ENCODE measurements at regions not wholly inside any gene's neighbourhood (a gene's known extent, or its start where the extent isn't known, plus 50 kb on each side); places are given as distances from the start of the nearest gene placed in this dataset.

DNA sequence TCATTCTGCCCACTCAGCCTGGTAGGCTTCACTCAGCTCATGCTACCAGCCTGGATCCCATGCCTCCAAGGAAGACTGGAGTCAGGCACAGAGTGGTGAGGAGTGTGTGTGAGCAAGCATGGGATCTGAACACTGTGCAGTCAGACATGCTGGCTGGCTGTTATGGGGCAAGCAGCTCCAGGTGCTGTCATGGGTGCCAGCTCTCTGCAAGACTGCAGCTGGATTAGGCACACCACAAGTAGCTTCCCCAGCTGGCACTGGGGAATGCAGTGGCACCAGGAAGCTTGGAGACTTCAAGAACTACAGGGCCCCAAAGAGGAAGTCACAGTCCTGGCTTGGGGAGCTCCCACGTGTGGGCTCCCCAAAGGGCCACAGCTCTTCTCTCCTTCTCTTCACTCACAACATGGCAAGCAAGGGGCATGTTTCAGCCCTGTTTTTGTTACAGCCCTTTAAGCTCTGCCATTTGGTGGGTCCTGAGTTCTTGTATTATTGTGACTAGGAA, 202.5 kb downstream of the VRK1 start:
- no peak for DNase-seq (ENCODE audit: low read depth)
- CTCF ChIA-PET = no interaction called here
- TF ChIP-seq, protein P1, sequence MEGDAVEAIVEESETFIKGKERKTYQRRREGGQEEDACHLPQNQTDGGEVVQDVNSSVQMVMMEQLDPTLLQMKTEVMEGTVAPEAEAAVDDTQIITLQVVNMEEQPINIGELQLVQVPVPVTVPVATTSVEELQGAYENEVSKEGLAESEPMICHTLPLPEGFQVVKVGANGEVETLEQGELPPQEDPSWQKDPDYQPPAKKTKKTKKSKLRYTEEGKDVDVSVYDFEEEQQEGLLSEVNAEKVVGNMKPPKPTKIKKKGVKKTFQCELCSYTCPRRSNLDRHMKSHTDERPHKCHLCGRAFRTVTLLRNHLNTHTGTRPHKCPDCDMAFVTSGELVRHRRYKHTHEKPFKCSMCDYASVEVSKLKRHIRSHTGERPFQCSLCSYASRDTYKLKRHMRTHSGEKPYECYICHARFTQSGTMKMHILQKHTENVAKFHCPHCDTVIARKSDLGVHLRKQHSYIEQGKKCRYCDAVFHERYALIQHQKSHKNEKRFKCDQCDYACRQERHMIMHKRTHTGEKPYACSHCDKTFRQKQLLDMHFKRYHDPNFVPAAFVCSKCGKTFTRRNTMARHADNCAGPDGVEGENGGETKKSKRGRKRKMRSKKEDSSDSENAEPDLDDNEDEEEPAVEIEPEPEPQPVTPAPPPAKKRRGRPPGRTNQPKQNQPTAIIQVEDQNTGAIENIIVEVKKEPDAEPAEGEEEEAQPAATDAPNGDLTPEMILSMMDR (IDR thresholded peaks at IDR 0.05; ENCODE audit: insufficient read depth, low read depth, low read length) = no peak
- H3K36me3 ChIP-seq (ENCODE audit: control insufficient read depth, insufficient read depth, low read length) = no peaks in the 10 kb centered on the region
- no peaks in the 10 kb centered on the region for H3K27me3 ChIP-seq (ENCODE audit: control insufficient read depth, insufficient read depth, low read length)
- H3K4me3 ChIP-seq (ENCODE audit: low read depth, low read length) = no peak overlapping the region
- POLR2A ChIA-PET = no interaction called here

DNA sequence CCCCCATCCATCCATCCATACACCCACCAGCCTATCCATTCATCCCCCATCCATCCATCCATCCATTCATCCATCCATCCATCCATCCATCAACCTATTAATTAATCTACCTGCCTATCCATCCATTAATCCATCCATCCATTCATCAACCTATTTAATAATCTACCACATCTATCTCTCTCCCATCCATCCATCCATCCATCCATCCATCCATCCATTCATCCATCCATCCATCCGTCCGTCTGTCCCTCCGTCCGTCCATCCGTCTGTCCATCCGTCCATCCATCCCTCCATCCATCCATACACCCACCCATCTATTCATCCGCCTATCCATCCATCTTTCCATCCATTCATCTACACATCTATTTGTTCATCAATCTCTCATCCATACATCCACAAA, 205.3 kb downstream of the VRK1 start:
- Histone ChIP-seq H3K36me3 (ENCODE audit: control insufficient read depth, insufficient read depth, low read length) (no peaks in the 10 kb centered on the region), H3K27me3 (ENCODE audit: control insufficient read depth, insufficient read depth, low read length) (no peaks in the 10 kb centered on the region), H3K4me3 (ENCODE audit: low read depth, low read length) (no peak overlapping the region)
- TF ChIP-seq, protein P1 (IDR thresholded peaks at IDR 0.05; ENCODE audit: insufficient read depth, low read depth, low read length) = no peak
- POLR2A ChIA-PET = no interaction called here
- no peak for DNase-seq (ENCODE audit: low read depth)
- CTCF ChIA-PET = no interaction called here

DNA sequence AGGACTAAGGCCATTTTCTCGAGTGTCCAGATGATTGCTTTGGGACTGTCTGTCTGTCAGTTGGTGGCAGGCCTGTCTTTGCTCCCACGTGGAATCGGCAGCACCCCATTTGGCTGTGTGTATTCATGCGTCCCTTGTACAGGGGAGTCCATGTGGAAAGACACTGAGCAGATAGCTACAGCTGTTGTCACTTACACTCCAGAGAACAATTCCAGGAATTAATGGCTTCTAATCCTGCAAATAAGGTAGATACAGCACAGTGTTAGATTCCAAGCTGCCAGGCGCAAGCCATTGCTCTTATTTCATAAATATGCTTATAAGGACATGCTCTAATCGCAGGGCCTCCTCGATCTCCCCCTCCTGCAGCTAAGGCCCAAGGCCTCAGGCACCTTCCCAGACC, 208.8 kb downstream of the VRK1 start:
- Histone ChIP-seq H3K36me3 (ENCODE audit: control insufficient read depth, insufficient read depth, low read length) (no peaks in the 10 kb centered on the region), H3K27me3 (ENCODE audit: control insufficient read depth, insufficient read depth, low read length) (no peaks in the 10 kb centered on the region), H3K4me3 (ENCODE audit: low read depth, low read length) (no peak overlapping the region)
- no peak for DNase-seq (ENCODE audit: low read depth)
- ChIA-PET POLR2A (no interaction called here), CTCF (no interaction called here)
- TF ChIP-seq, protein P1 (IDR thresholded peaks at IDR 0.05; ENCODE audit: insufficient read depth, low read depth, low read length) = no peak

DNA sequence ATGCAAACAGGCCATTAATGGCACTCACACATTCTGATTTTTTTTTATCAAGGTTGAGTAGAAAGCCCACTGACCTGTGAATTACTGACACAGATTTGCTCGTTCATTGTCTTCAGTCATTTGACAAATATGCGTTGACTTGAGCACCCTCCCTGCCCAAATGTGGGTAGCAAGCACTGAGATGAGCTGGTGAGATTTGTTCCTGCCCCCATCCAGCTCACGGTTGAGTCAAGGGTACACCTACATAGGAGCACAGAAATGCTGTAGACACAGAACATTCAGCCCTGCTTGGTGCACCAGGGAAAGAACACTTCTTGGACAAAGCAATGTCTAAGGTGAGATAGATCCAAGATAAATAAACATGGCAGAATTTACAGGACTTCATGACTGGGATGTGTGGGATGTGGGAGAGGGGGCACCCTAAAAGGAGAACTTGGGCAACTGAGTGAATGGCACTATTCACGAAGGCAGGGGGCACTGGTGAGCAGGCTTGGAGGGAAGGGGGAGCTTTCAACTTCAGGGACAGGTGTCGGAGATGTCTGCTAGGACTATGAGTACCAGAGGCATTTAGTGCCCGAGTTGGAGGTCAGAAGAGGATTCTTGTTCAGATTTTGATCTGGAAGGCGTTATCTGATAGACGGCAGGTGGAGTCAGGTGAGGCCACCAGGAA, 213.4 kb downstream of the VRK1 start:
- CTCF ChIA-PET = no interaction called here
- H3K36me3 ChIP-seq (ENCODE audit: control insufficient read depth, insufficient read depth, low read length) = no peaks in the 10 kb centered on the region
- POLR2A ChIA-PET = no interaction called here
- H3K27me3 ChIP-seq (ENCODE audit: control insufficient read depth, insufficient read depth, low read length) = no peaks in the 10 kb centered on the region
- TF ChIP-seq, protein P1 (IDR thresholded peaks at IDR 0.05; ENCODE audit: insufficient read depth, low read depth, low read length) = no peak
- DNase-seq (ENCODE audit: low read depth) = no peak
- no peak overlapping the region for H3K4me3 ChIP-seq (ENCODE audit: low read depth, low read length)

DNA sequence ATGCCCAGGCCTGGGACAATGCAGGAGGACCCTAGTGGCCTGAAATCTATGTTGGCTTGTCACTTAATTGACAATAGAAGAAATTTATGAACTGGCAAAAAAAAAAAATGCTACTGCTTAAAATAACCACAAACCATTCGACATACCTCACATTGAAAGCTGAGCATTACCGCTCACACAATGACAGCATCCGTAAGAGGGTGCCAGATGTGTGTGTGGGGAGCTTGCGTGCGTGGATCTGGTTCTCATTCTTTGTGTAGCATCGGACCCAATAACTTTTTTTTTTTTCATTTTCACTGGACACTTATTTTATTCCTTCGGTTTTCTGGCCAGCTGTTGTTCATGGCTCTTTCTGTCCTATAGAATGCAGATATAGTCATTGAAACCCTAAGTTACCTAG, 216.7 kb downstream of the VRK1 start:
- Histone ChIP-seq H3K4me3 (ENCODE audit: low read depth, low read length) (no peak overlapping the region), H3K27me3 (ENCODE audit: control insufficient read depth, insufficient read depth, low read length) (no peaks in the 10 kb centered on the region), H3K36me3 (ENCODE audit: control insufficient read depth, insufficient read depth, low read length) (no peaks in the 10 kb centered on the region)
- CTCF ChIA-PET = no interaction called here
- POLR2A ChIA-PET = no interaction called here
- TF ChIP-seq, protein P1 (IDR thresholded peaks at IDR 0.05; ENCODE audit: insufficient read depth, low read depth, low read length) = no peak
- no peak for DNase-seq (ENCODE audit: low read depth)
